Ureter (tissue), 1 donor: ENCODE measurements at regions not wholly inside any gene's neighbourhood (a gene's known extent, or its start where the extent isn't known, plus 50 kb on each side); places are given as distances from the start of the nearest gene placed in this dataset.

ENCODE experiments used
- DNase-seq: peaks from one replicate; pipeline ENCODE4 v3.0.0-alpha.2; 2020; ENCODE audit warnings: low spot score
- donor health status: DM: yes; HTN: yes; CAD: no.

GRCh38 chr6:156564127-156564806 lies 212.9 kb upstream of the ARID1B start:
- peak; percentile 86 for DNase-seq

GRCh38 chr6:156563714-156564113 lies 213.5 kb upstream of the ARID1B start:
- peak; percentile 50 for DNase-seq

GRCh38 chr6:156562636-156563035 lies 214.5 kb upstream of the ARID1B start:
- no peak for DNase-seq

- DNase-seq, result no peak
These were observed 215.2 kb upstream of the ARID1B start for GRCh38 chr6:156562019-156562418.

- DNase-seq, result no peak
These were observed 216.7 kb upstream of the ARID1B start for GRCh38 chr6:156560476-156560875.

- DNase-seq, result no peak
These were observed 218.0 kb upstream of the ARID1B start for GRCh38 chr6:156559162-156559690.

GRCh38 chr6:156557911-156558259 lies 219.3 kb upstream of the ARID1B start:
- DNase-seq, result no peak

GRCh38 chr6:156557251-156557910 lies 219.8 kb upstream of the ARID1B start:
- DNase-seq, result no peak

- no peak for DNase-seq
These were observed 220.4 kb upstream of the ARID1B start for GRCh38 chr6:156556811-156557210.

GRCh38 chr6:156555116-156555515 lies 222.1 kb upstream of the ARID1B start:
- DNase-seq, result no peak

GRCh38 chr6:156554160-156554559 lies 223.0 kb upstream of the ARID1B start:
- no peak for DNase-seq

- DNase-seq, result no peak
These were observed 224.3 kb upstream of the ARID1B start for GRCh38 chr6:156552849-156553248.

GRCh38 chr6:156550949-156551348 lies 226.2 kb upstream of the ARID1B start:
- no peak for DNase-seq

- DNase-seq, result no peak
These were observed 231.2 kb upstream of the ARID1B start for GRCh38 chr6:156545931-156546330.

- no peak for DNase-seq
These were observed 232.2 kb upstream of the ARID1B start for GRCh38 chr6:156545021-156545420.

GRCh38 chr6:156544046-156544445 lies 233.1 kb upstream of the ARID1B start:
- no peak for DNase-seq

GRCh38 chr6:156543431-156543830 lies 233.7 kb upstream of the ARID1B start:
- DNase-seq, result no peak

GRCh38 chr6:156538875-156539660 lies 238.1 kb upstream of the ARID1B start:
- DNase-seq, result no peak

- no peak for DNase-seq
These were observed 242.6 kb upstream of the ARID1B start for GRCh38 chr6:156534594-156534993.

GRCh38 chr6:156533872-156534524 lies 243.2 kb upstream of the ARID1B start:
- DNase-seq, result no peak

- no peak for DNase-seq
These were observed 251.1 kb upstream of the ARID1B start for GRCh38 chr6:156526081-156526480.

GRCh38 chr6:156525541-156525940 lies 251.6 kb upstream of the ARID1B start:
- DNase-seq, result no peak
